NCI-H187 treated with DMSO at 0.1 percent for 48 hours (cell line): ENCODE measurements at regions not wholly inside any gene's neighbourhood (a gene's known extent, or its start where the extent isn't known, plus 50 kb on each side); places are given as distances from the start of the nearest gene placed in this dataset.

Source experiments
- DNase-seq: peaks from one replicate; lab custom pipeline; 2025; lab: John Stamatoyannopoulos, UW

- no peak for DNase-seq
Measured at GRCh38 chr3:150090877-150091276, 120.2 kb upstream of the PFN2 start.

GRCh38 chr3:150090006-150090405 is 119.3 kb upstream of the PFN2 start:
- DNase-seq = no peak

- no peak for DNase-seq
Measured at GRCh38 chr3:150084128-150084527, 113.4 kb upstream of the PFN2 start.

GRCh38 chr3:150083655-150084042 is 113.0 kb upstream of the PFN2 start:
- DNase-seq = no peak

- no peak for DNase-seq
Measured at GRCh38 chr3:150082898-150083654, 112.4 kb upstream of the PFN2 start.

GRCh38 chr3:150081084-150081483 is 110.4 kb upstream of the PFN2 start:
- DNase-seq = no peak

- DNase-seq = no peak
Measured at GRCh38 chr3:150080058-150080730, 109.5 kb upstream of the PFN2 start.

- no peak for DNase-seq
Measured at GRCh38 chr3:150079029-150079739, 108.5 kb upstream of the PFN2 start.

GRCh38 chr3:150077581-150078247 is 107.0 kb upstream of the PFN2 start:
- DNase-seq = no peak

GRCh38 chr3:150077107-150077506 is 106.4 kb upstream of the PFN2 start:
- DNase-seq = no peak

- DNase-seq = no peak
Measured at GRCh38 chr3:150076443-150076842, 105.7 kb upstream of the PFN2 start.

- DNase-seq = no peak
Measured at GRCh38 chr3:150075417-150075865, 104.7 kb upstream of the PFN2 start.

GRCh38 chr3:150074697-150075416 is 104.2 kb upstream of the PFN2 start:
- DNase-seq = no peak

GRCh38 chr3:150074277-150074676 is 103.6 kb upstream of the PFN2 start:
- no peak for DNase-seq

- no peak for DNase-seq
Measured at GRCh38 chr3:150073513-150073912, 102.8 kb upstream of the PFN2 start.

- DNase-seq = no peak
Measured at GRCh38 chr3:150073031-150073430, 102.3 kb upstream of the PFN2 start.

GRCh38 chr3:150072576-150072975 is 101.9 kb upstream of the PFN2 start:
- no peak for DNase-seq

GRCh38 chr3:150070271-150070670 is 99.6 kb upstream of the PFN2 start:
- no peak for DNase-seq

GRCh38 chr3:150069633-150070032 is 98.9 kb upstream of the PFN2 start:
- no peak for DNase-seq

GRCh38 chr3:150069154-150069527 is 98.4 kb upstream of the PFN2 start:
- DNase-seq = no peak

GRCh38 chr3:150068440-150069153 is 97.9 kb upstream of the PFN2 start:
- no peak for DNase-seq
